Upper lobe of left lung (tissue), 4 donors: ENCODE measurements at regions not wholly inside any gene's neighbourhood (a gene's known extent, or its start where the extent isn't known, plus 50 kb on each side); places are given as distances from the start of the nearest gene placed in this dataset.

Experiments used
- CTCF ChIP-seq, 6 experiments: fragments of 450-650 bp in 4 of 6; fragments of 200-600 bp in 2 of 6; sonication (generic) in 2 of 6; IDR thresholded peaks; one replicate each; pipeline ENCODE4 v1.5.1; 2016 to 2019; ENCODE audit warnings: antibody characterized with exemption in 6 of 6
- POLR2A ChIP-seq, 4 donors: fragments of 450-650 bp; IDR thresholded peaks; one replicate each; pipeline ENCODE4 v1.5.1; 2016 to 2017; ENCODE audit warnings: antibody characterized with exemption in 4 of 4, mild to moderate bottlenecking in 2 of 4
- POLR2AphosphoS5 ChIP-seq, 2 donors: sonication (generic); formaldehyde crosslinking; IDR thresholded peaks; one replicate each; pipeline ENCODE4 v1.5.1; 2017; ENCODE audit warnings: antibody characterized with exemption in 2 of 2

GRCh38 chr9:69975681-69976080 is 68.0 kb upstream of the MAMDC2 start:
- TF ChIP-seq CTCF (IDR thresholded peaks at IDR 0.05), result no peak
- TF ChIP-seq POLR2AphosphoS5 (IDR thresholded peaks at IDR 0.05), result no peak
- no peak for TF ChIP-seq POLR2A (IDR thresholded peaks at IDR 0.05)
